ENCODE measurements at regions not wholly inside any gene's neighbourhood (a gene's known extent, or its start where the extent isn't known, plus 50 kb on each side); places are given as distances from the start of the nearest gene placed in this dataset.

GRCh38 chr6:22819209-22819608 lies 249.8 kb downstream of the HDGFL1 start:
- Mint-ChIP-seq H3K9me3 (ENCODE audit: unreplicated experiment) (peaks cover 23% of the 10 kb centered on the region), H3K4me1 (ENCODE audit: insufficient read depth, unreplicated experiment) (no peaks in the 10 kb centered on the region), H3K27me3 (ENCODE audit: insufficient read depth, unreplicated experiment) (no peaks in the 10 kb centered on the region), H3K27ac (ENCODE audit: low read depth, unreplicated experiment) (no peak overlapping the region), H3K36me3 (ENCODE audit: insufficient read depth, unreplicated experiment) (no peaks in the 10 kb centered on the region), H3K4me3 (ENCODE audit: unreplicated experiment) (no peak overlapping the region)
- ChIA-PET CTCF (interaction anchor here (0.6 kb wide), 1 partner anchor 1186 kb away, joined by 3 read pairs; no protein-coding TSS in a partner anchor), POLR2A (interaction anchor here (0.7 kb wide), 1 partner anchor 454 kb away, joined by 4 read pairs; no protein-coding TSS in a partner anchor)
- intact Hi-C loops (cut with micrococcal nuclease), result no loop called here
- no TSS peak for BruUV-seq (replicated peaks)
- TF ChIP-seq CTCF (IDR thresholded peaks at IDR 0.05; ENCODE audit: unreplicated experiment), result no peak
- DNase-seq (ENCODE audit: unreplicated experiment), result no peak

GRCh38 chr6:22821664-22822320 lies 252.4 kb downstream of the HDGFL1 start:
- Mint-ChIP-seq H3K36me3 (ENCODE audit: insufficient read depth, unreplicated experiment) (no peaks in the 10 kb centered on the region), H3K9me3 (ENCODE audit: unreplicated experiment) (peaks cover 14% of the 10 kb centered on the region), H3K4me3 (ENCODE audit: unreplicated experiment) (no peak overlapping the region), H3K27me3 (ENCODE audit: insufficient read depth, unreplicated experiment) (no peaks in the 10 kb centered on the region), H3K27ac (ENCODE audit: low read depth, unreplicated experiment) (peak overlapping the region; percentile 46), H3K4me1 (ENCODE audit: insufficient read depth, unreplicated experiment) (peaks cover 6% of the 10 kb centered on the region)
- BruUV-seq (replicated peaks), result no TSS peak
- ChIA-PET POLR2A (interaction anchor here (0.7 to 1.1 kb wide), 2 partner anchors 10 to 38 kb away, joined by 3 read pairs; no protein-coding TSS in a partner anchor), CTCF (no interaction called here)
- intact Hi-C loops (cut with micrococcal nuclease), result loop anchor here (10.0 kb wide), 2 partner anchors 877 to 1077 kb away; no protein-coding TSS in a partner anchor
- peak; percentile 4 for DNase-seq (ENCODE audit: unreplicated experiment)
- TF ChIP-seq CTCF (IDR thresholded peaks at IDR 0.05; ENCODE audit: unreplicated experiment), result no peak

GRCh38 chr6:22825210-22825609 lies 255.8 kb downstream of the HDGFL1 start:
- intact Hi-C loops (cut with micrococcal nuclease), result loop anchor here (5.0 to 10.0 kb wide), 4 partner anchors 57 to 1080 kb away; no protein-coding TSS in a partner anchor
- ChIA-PET POLR2A (no interaction called here), CTCF (interaction anchor here (0.5 kb wide), 1 partner anchor 596 kb away, joined by 4 read pairs; no protein-coding TSS in a partner anchor)
- Mint-ChIP-seq H3K27ac (ENCODE audit: low read depth, unreplicated experiment) (no peak overlapping the region), H3K36me3 (ENCODE audit: insufficient read depth, unreplicated experiment) (no peaks in the 10 kb centered on the region), H3K4me3 (ENCODE audit: unreplicated experiment) (no peak overlapping the region), H3K27me3 (ENCODE audit: insufficient read depth, unreplicated experiment) (no peaks in the 10 kb centered on the region), H3K4me1 (ENCODE audit: insufficient read depth, unreplicated experiment) (peaks cover 22% of the 10 kb centered on the region), H3K9me3 (ENCODE audit: unreplicated experiment) (no peaks in the 10 kb centered on the region)
- DNase-seq (ENCODE audit: unreplicated experiment), result no peak
- no peak for TF ChIP-seq CTCF (IDR thresholded peaks at IDR 0.05; ENCODE audit: unreplicated experiment)
- BruUV-seq (replicated peaks), result no TSS peak

GRCh38 chr6:22826961-22827360 lies 257.6 kb downstream of the HDGFL1 start:
- H3K27ac Mint-ChIP-seq (ENCODE audit: low read depth, unreplicated experiment), result no peak overlapping the region
- H3K4me1 Mint-ChIP-seq (ENCODE audit: insufficient read depth, unreplicated experiment), result peaks cover 22% of the 10 kb centered on the region
- H3K4me3 Mint-ChIP-seq (ENCODE audit: unreplicated experiment), result no peak overlapping the region
- no peak for TF ChIP-seq CTCF (IDR thresholded peaks at IDR 0.05; ENCODE audit: unreplicated experiment)
- BruUV-seq (replicated peaks), result no TSS peak
- POLR2A ChIA-PET, result interaction anchor here (0.6 to 0.9 kb wide), 4 partner anchors 230 to 1232 kb away, joined by 3 to 4 read pairs (median 3); no protein-coding TSS in a partner anchor
- DNase-seq (ENCODE audit: unreplicated experiment), result no peak
- no peaks in the 10 kb centered on the region for H3K27me3 Mint-ChIP-seq (ENCODE audit: insufficient read depth, unreplicated experiment)
- no peaks in the 10 kb centered on the region for H3K36me3 Mint-ChIP-seq (ENCODE audit: insufficient read depth, unreplicated experiment)
- CTCF ChIA-PET, result interaction anchor here (1.1 kb wide), 1 partner anchor 65 kb away, joined by 3 read pairs; no protein-coding TSS in a partner anchor
- intact Hi-C loops (cut with micrococcal nuclease), result loop anchor here (5.0 to 10.0 kb wide), 4 partner anchors 55 to 1082 kb away; no protein-coding TSS in a partner anchor
- no peaks in the 10 kb centered on the region for H3K9me3 Mint-ChIP-seq (ENCODE audit: unreplicated experiment)
